ENCODE measurements at regions not wholly inside any gene's neighbourhood (a gene's known extent, or its start where the extent isn't known, plus 50 kb on each side); places are given as distances from the start of the nearest gene placed in this dataset.
"Not testable (repeated sequence)": the region's sequence is repeated elsewhere in the genome, so short reads cannot be mapped to it uniquely, and the experiment has no call there.

- TF ChIP-seq CTCF (IDR thresholded peaks at IDR 0.05); EZH2 (IDR thresholded peaks at IDR 0.05; ENCODE audit: borderline replicate concordance, insufficient read depth, low read depth, low read length, poor library complexity, severe bottlenecking): not testable (repeated sequence)
These were observed 53.6 kb downstream of the SRGAP2 start for GRCh38 chr1:206256935-206257334.
